Caco-2 (cell line): ENCODE measurements at regions not wholly inside any gene's neighbourhood (a gene's known extent, or its start where the extent isn't known, plus 50 kb on each side); places are given as distances from the start of the nearest gene placed in this dataset.
"Not testable (repeated sequence)": the region's sequence is repeated elsewhere in the genome, so short reads cannot be mapped to it uniquely, and the experiment has no call there.

Experiments
- BruUV-seq: library from RNA; stranded (reverse); fragments of 400-500 nt; replicated peaks from 2 replicates; lab custom pipeline; 2021; lab: Mats Ljungman, UMichigan
- CTCF ChIA-PET: fragments of 300-600 bp; sonication (Branson Sonifier 250); formaldehyde crosslinking; loops from one replicate; lab custom pipeline; 2022; ENCODE audit warnings: antibody characterized with exemption; lab: Charles Lee
- POLR2A ChIA-PET: fragments of 300-600 bp; sonication (Branson Sonifier 250); formaldehyde crosslinking; loops from one replicate; lab custom pipeline; 2022; ENCODE audit warnings: antibody characterized with exemption; lab: Charles Lee
- DNase-seq, 2 experiments: peaks; one replicate each; pipeline versions ENCODE4 v3.0.0 to v3.0.0-alpha.2; 2020 to 2022
- H3K27me3 ChIP-seq: replicated peaks from 2 replicates; pipeline ENCODE4 v1.6.0; 2011; ENCODE audit warnings: low read length; ENCODE audit not compliant: control insufficient read depth, insufficient read depth
- H3K36me3 ChIP-seq: 2 replicates; pipeline ENCODE4 v1.5.1; 2011; ENCODE audit warnings: low read length; ENCODE audit not compliant: control insufficient read depth, insufficient read depth
- H3K4me1 ChIP-seq: fragments of 250-450 bp; sonication (Bioruptor Pico); 2 replicates; pipeline ENCODE4 v1.5.1; 2020; ENCODE audit warnings: mild to moderate bottlenecking
- H3K4me3 ChIP-seq: 2 replicates; pipeline ENCODE4 v1.5.1; 2011; ENCODE audit warnings: low read depth, mild to moderate bottlenecking, control low read depth, low read length
- H3K9me3 ChIP-seq: fragments of 250-450 bp; sonication (Bioruptor Pico); 2 replicates; pipeline ENCODE4 v1.5.1; 2020; ENCODE audit warnings: mild to moderate bottlenecking, moderate library complexity
- H3K27ac Mint-ChIP-seq: one replicate; pipeline ENCODE4 v1.8.0; 2022; ENCODE audit warnings: mixed read lengths; ENCODE audit not compliant: unreplicated experiment
- H3K27me3 Mint-ChIP-seq: one replicate; pipeline ENCODE4 v1.8.0; 2022; ENCODE audit warnings: mixed read lengths; ENCODE audit not compliant: insufficient read depth, unreplicated experiment
- H3K36me3 Mint-ChIP-seq: one replicate; pipeline ENCODE4 v1.8.0; 2022; ENCODE audit warnings: mild to moderate bottlenecking, mixed read lengths; ENCODE audit not compliant: insufficient read depth, unreplicated experiment
- H3K4me1 Mint-ChIP-seq: one replicate; pipeline ENCODE4 v1.8.0; 2022; ENCODE audit warnings: low read depth, mixed read lengths; ENCODE audit not compliant: unreplicated experiment
- H3K4me3 Mint-ChIP-seq: one replicate; pipeline ENCODE4 v1.8.0; 2022; ENCODE audit warnings: mild to moderate bottlenecking, moderate library complexity, mixed read lengths; ENCODE audit not compliant: unreplicated experiment
- H3K9me3 Mint-ChIP-seq: one replicate; pipeline ENCODE4 v1.8.0; 2022; ENCODE audit warnings: mixed read lengths; ENCODE audit not compliant: unreplicated experiment
- intact Hi-C: fragments of 100-400 bp; cut with micrococcal nuclease; formaldehyde crosslinking; loops from one replicate; pipeline ENCODE4 v1.10.0; 2022; ENCODE audit not compliant: unreplicated experiment
- TF ChIP-seq, protein P1 (sequence below), 2 experiments: fragments of 200-600 bp in 1 of 2; IDR thresholded peaks; 1 replicate in 1 of 2; 2 replicates in 1 of 2; pipeline versions ENCODE4 v1.5.1 to v1.8.0; 2011 to 2022; ENCODE audit warnings: antibody characterized with exemption in 1 of 2, control low read depth in 1 of 2, inconsistent platforms in 1 of 2, low read depth in 1 of 2, low read length in 1 of 2, mild to moderate bottlenecking in 1 of 2, moderate library complexity in 1 of 2; ENCODE audit not compliant: insufficient read depth in 1 of 2, severe bottlenecking in 1 of 2, unreplicated experiment in 1 of 2

DNA sequence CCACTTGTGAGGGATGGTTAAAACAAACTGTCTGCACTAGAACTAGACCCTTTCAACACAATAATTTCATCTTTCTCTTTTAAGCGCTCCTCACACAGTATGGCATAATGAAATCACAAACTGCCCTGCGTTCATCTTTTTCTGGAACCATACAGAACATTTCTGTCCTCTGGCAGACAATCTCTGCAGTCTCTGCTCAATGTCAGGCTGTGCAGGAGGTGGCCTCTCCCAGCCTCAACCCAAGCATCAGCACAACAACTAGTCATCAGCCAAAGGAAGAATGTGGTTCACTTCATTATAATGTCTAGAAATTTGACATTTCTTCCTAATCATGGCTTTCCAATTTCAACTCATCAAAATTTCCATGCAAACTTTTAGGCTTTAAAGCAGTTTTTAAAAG, 125.1 kb upstream of the STARD13 start:
- intact Hi-C loops: no loop called here
- TF ChIP-seq, protein P1, sequence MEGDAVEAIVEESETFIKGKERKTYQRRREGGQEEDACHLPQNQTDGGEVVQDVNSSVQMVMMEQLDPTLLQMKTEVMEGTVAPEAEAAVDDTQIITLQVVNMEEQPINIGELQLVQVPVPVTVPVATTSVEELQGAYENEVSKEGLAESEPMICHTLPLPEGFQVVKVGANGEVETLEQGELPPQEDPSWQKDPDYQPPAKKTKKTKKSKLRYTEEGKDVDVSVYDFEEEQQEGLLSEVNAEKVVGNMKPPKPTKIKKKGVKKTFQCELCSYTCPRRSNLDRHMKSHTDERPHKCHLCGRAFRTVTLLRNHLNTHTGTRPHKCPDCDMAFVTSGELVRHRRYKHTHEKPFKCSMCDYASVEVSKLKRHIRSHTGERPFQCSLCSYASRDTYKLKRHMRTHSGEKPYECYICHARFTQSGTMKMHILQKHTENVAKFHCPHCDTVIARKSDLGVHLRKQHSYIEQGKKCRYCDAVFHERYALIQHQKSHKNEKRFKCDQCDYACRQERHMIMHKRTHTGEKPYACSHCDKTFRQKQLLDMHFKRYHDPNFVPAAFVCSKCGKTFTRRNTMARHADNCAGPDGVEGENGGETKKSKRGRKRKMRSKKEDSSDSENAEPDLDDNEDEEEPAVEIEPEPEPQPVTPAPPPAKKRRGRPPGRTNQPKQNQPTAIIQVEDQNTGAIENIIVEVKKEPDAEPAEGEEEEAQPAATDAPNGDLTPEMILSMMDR (IDR thresholded peaks at IDR 0.05; ENCODE audit: insufficient read depth in 1 of 2, low read depth in 1 of 2, low read length in 1 of 2, severe bottlenecking in 1 of 2, unreplicated experiment in 1 of 2): no peak
- no peak overlapping the region for H3K4me3 ChIP-seq
- H3K9me3 ChIP-seq: no peaks in the 10 kb centered on the region; the same call in 1 of the 2 replicates
- Mint-ChIP-seq H3K4me1 (no peaks in the 10 kb centered on the region), H3K36me3 (no peaks in the 10 kb centered on the region), H3K27me3 (peaks cover 13% of the 10 kb centered on the region), H3K27ac (no peak overlapping the region), H3K9me3 (no peaks in the 10 kb centered on the region), H3K4me3 (no peak overlapping the region)
- ChIA-PET POLR2A (no interaction called here), CTCF (no interaction called here)
- H3K27me3 ChIP-seq: no peaks in the 10 kb centered on the region
- no peaks in the 10 kb centered on the region for H3K4me1 ChIP-seq
- no peak for DNase-seq
- BruUV-seq: no TSS peak
- no peaks in the 10 kb centered on the region for H3K36me3 ChIP-seq

DNA sequence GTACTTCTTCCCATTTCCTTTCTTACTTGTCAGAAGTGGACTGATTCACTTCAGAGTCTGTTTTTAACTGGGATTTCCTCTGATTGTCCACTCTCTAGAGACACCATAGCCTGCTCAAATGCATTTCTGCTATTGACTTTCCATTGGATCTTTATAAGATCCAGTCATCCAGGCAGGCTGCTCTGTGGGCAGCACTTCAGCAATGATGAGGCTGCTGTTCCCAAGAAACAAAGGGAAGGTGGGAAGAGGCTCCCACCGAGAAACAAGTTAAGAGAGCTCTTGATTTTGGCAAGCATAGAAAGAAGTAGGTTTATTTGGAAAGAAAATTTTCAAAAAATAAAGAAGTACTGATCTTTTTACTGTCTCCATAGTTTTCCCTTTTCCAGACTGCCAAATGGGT, 125.8 kb upstream of the STARD13 start:
- Histone ChIP-seq H3K4me3 (no peak overlapping the region), H3K36me3 (no peaks in the 10 kb centered on the region), H3K4me1 (no peaks in the 10 kb centered on the region), H3K27me3 (no peaks in the 10 kb centered on the region), H3K9me3 (no peaks in the 10 kb centered on the region; the same call in 1 of the 2 replicates)
- intact Hi-C loops: no loop called here
- no TSS peak for BruUV-seq
- H3K27ac Mint-ChIP-seq: no peak overlapping the region
- H3K4me1 Mint-ChIP-seq: no peaks in the 10 kb centered on the region
- CTCF ChIA-PET: no interaction called here
- no peak for DNase-seq
- POLR2A ChIA-PET: no interaction called here
- no peaks in the 10 kb centered on the region for H3K9me3 Mint-ChIP-seq
- peaks cover 14% of the 10 kb centered on the region for H3K27me3 Mint-ChIP-seq
- H3K4me3 Mint-ChIP-seq: no peak overlapping the region
- no peaks in the 10 kb centered on the region for H3K36me3 Mint-ChIP-seq
- TF ChIP-seq, protein P1 (IDR thresholded peaks at IDR 0.05; ENCODE audit: insufficient read depth in 1 of 2, low read depth in 1 of 2, low read length in 1 of 2, severe bottlenecking in 1 of 2, unreplicated experiment in 1 of 2): no peak

GRCh38 chr13:33415822-33416221, 130.3 kb upstream of the STARD13 start:
- H3K4me3 ChIP-seq: no peak overlapping the region
- DNase-seq: no peak
- Mint-ChIP-seq H3K36me3 (no peaks in the 10 kb centered on the region), H3K27ac (no peak overlapping the region), H3K4me3 (no peak overlapping the region), H3K4me1 (no peaks in the 10 kb centered on the region), H3K9me3 (peaks cover 9% of the 10 kb centered on the region), H3K27me3 (peaks cover 19% of the 10 kb centered on the region)
- no peaks in the 10 kb centered on the region for H3K36me3 ChIP-seq
- intact Hi-C loops: no loop called here
- CTCF ChIA-PET: no interaction called here
- TF ChIP-seq, protein P1 (IDR thresholded peaks at IDR 0.05; ENCODE audit: insufficient read depth in 1 of 2, low read depth in 1 of 2, low read length in 1 of 2, severe bottlenecking in 1 of 2, unreplicated experiment in 1 of 2): no peak
- no peaks in the 10 kb centered on the region; the same call in 1 of the 2 replicates for H3K9me3 ChIP-seq
- no peaks in the 10 kb centered on the region for H3K4me1 ChIP-seq
- POLR2A ChIA-PET: no interaction called here
- no peaks in the 10 kb centered on the region for H3K27me3 ChIP-seq
- no TSS peak for BruUV-seq

- DNase-seq, H3K36me3 Mint-ChIP-seq, POLR2A ChIA-PET, intact Hi-C loops, H3K36me3 ChIP-seq, H3K27ac Mint-ChIP-seq, H3K9me3 ChIP-seq, H3K4me3 ChIP-seq, CTCF ChIA-PET, H3K9me3 Mint-ChIP-seq, H3K4me3 Mint-ChIP-seq, H3K4me1 ChIP-seq, H3K4me1 Mint-ChIP-seq, BruUV-seq, H3K27me3 ChIP-seq: not testable (repeated sequence)
- H3K27me3 Mint-ChIP-seq: peaks cover 11% of the 10 kb centered on the region
Observed at GRCh38 chr13:33418224-33418953, 132.8 kb upstream of the STARD13 start.

GRCh38 chr13:33420117-33420516, 134.6 kb upstream of the STARD13 start:
- H3K4me3 Mint-ChIP-seq, H3K27me3 ChIP-seq, H3K4me1 Mint-ChIP-seq, H3K36me3 Mint-ChIP-seq, H3K4me1 ChIP-seq, H3K27ac Mint-ChIP-seq, H3K4me3 ChIP-seq, H3K9me3 Mint-ChIP-seq, CTCF ChIA-PET, H3K36me3 ChIP-seq, BruUV-seq, intact Hi-C loops, DNase-seq, H3K9me3 ChIP-seq, POLR2A ChIA-PET: not testable (repeated sequence)
- peaks cover 11% of the 10 kb centered on the region for H3K27me3 Mint-ChIP-seq
